Endothelial cell of umbilical vein (primary cell): ENCODE measurements at regions not wholly inside any gene's neighbourhood (a gene's known extent, or its start where the extent isn't known, plus 50 kb on each side); places are given as distances from the start of the nearest gene placed in this dataset.

Experiments
- BruUV-seq: library from RNA; stranded (reverse); fragments of 400-500 nt; replicated peaks from 2 replicates; lab custom pipeline; 2021; lab: Mats Ljungman, UMichigan
- CTCF ChIA-PET: fragments of 300-600, 350-600 bp; sonication (Branson Sonifier 250); formaldehyde crosslinking; loops from one replicate; lab custom pipeline; 2021; ENCODE audit warnings: antibody characterized with exemption, inconsistent platforms; lab: Charles Lee
- POLR2A ChIA-PET: fragments of 300-600, 350-600 bp; sonication (Branson Sonifier 250); formaldehyde crosslinking; loops from one replicate; lab custom pipeline; 2021; ENCODE audit warnings: antibody characterized with exemption, inconsistent platforms; lab: Charles Lee
- DNase-seq: peaks from one replicate; pipeline ENCODE4 v3.0.0-alpha.2; 2011; ENCODE audit warnings: low read depth, low spot score
- FAIRE-seq: peaks from 2 replicates; lab custom pipeline; 2011; peaks lifted over from hg19 to GRCh38; lab: Jason Lieb, UNC
- H2AFZ ChIP-seq: 2 replicates; pipeline ENCODE4 v1.6.0; 2012; ENCODE audit warnings: low read depth, low read length, control low read depth, inconsistent platforms
- H3K27ac ChIP-seq: 2 replicates; pipeline ENCODE4 v1.5.1; 2011; ENCODE audit warnings: low read depth, mild to moderate bottlenecking, control low read depth, low read length, moderate library complexity; ENCODE audit not compliant: insufficient read depth
- H3K27me3 ChIP-seq, 2 experiments: 2 replicates each; pipeline versions ENCODE4 v1.6.0 to v1.6.1; 2011; ENCODE audit warnings: low read length in 2 of 2, mixed read lengths in 1 of 2; ENCODE audit not compliant: control insufficient read depth in 2 of 2, insufficient read depth in 2 of 2
- H3K36me3 ChIP-seq, 2 experiments: 2 replicates in 1 of 2; 3 replicates in 1 of 2; pipeline ENCODE4 v1.5.1; 2011; ENCODE audit warnings: low read length in 2 of 2, mild to moderate bottlenecking in 1 of 2, moderate library complexity in 1 of 2; ENCODE audit not compliant: control insufficient read depth in 2 of 2, insufficient read depth in 2 of 2; ENCODE audit errors: extremely low read depth in 1 of 2
- H3K4me1 ChIP-seq: 3 replicates; pipeline ENCODE4 v1.5.1; 2011; ENCODE audit warnings: mild to moderate bottlenecking, low read length; ENCODE audit not compliant: control insufficient read depth, insufficient read depth; ENCODE audit errors: extremely low read depth
- H3K4me2 ChIP-seq: 2 replicates; pipeline ENCODE4 v1.6.1; 2011; ENCODE audit warnings: low read length, control low read depth, mixed read lengths; ENCODE audit not compliant: insufficient read depth
- H3K4me3 ChIP-seq, 3 experiments: fragments of 200-600 bp in 1 of 3; sonication (generic), shearing (Covaris generic) in 1 of 3; replicated peaks in 1 of 3; 2 replicates each; pipeline ENCODE4 v1.5.1; 2011 to 2016; ENCODE audit warnings: control low read depth in 3 of 3, low read length in 3 of 3, mild to moderate bottlenecking in 2 of 3, inconsistent platforms in 1 of 3, low read depth in 1 of 3, moderate library complexity in 1 of 3; ENCODE audit not compliant: insufficient read depth in 1 of 3
- H3K79me2 ChIP-seq: 2 replicates; pipeline ENCODE4 v1.6.0; 2012; ENCODE audit warnings: low read length, inconsistent platforms; ENCODE audit not compliant: control insufficient read depth, insufficient read depth
- H3K9ac ChIP-seq: replicated peaks from 2 replicates; pipeline ENCODE3; 2011; ENCODE audit warnings: low read length, control low read depth; ENCODE audit not compliant: insufficient read depth; ENCODE audit errors: extremely low read depth
- H3K9me1 ChIP-seq: replicated peaks from 3 replicates; pipeline ENCODE4 v1.6.0; 2011; ENCODE audit warnings: mild to moderate bottlenecking, low read length; ENCODE audit not compliant: control insufficient read depth, insufficient read depth; ENCODE audit errors: extremely low read depth
- H3K9me3 ChIP-seq: replicated peaks from 2 replicates; pipeline ENCODE4 v1.5.1; 2012; ENCODE audit warnings: low read length, inconsistent platforms; ENCODE audit not compliant: control insufficient read depth, insufficient read depth
- H4K20me1 ChIP-seq: replicated peaks from 2 replicates; pipeline ENCODE3; 2011; ENCODE audit warnings: mild to moderate bottlenecking, low read length; ENCODE audit not compliant: control insufficient read depth, insufficient read depth; ENCODE audit errors: extremely low read depth
- EZH2 ChIP-seq: IDR thresholded peaks from 2 replicates; pipeline ENCODE4 v1.6.1; 2012; ENCODE audit warnings: borderline replicate concordance, low read depth, mild to moderate bottlenecking, moderate library complexity, low read length, inconsistent platforms; ENCODE audit not compliant: severe bottlenecking
- FOS ChIP-seq: IDR thresholded peaks from 2 replicates; pipeline ENCODE4 v1.6.1; 2011; ENCODE audit warnings: mild to moderate bottlenecking, low read length, moderate library complexity, borderline replicate concordance; ENCODE audit not compliant: insufficient read depth
- GATA2 ChIP-seq: IDR thresholded peaks from 2 replicates; pipeline ENCODE4 v1.7.0; 2011; ENCODE audit warnings: low read depth, mild to moderate bottlenecking, moderate library complexity, mixed read lengths, low read length; ENCODE audit not compliant: insufficient read length, insufficient read depth
- JUN ChIP-seq: IDR thresholded peaks from 2 replicates; pipeline ENCODE4 v1.6.1; 2011; ENCODE audit warnings: borderline replicate concordance, low read depth; ENCODE audit not compliant: insufficient read length, insufficient read depth
- MYC ChIP-seq: IDR thresholded peaks from one replicate; pipeline ENCODE4 v1.6.1; 2011; ENCODE audit warnings: mild to moderate bottlenecking, low read depth, low read length
- POLR2A ChIP-seq: IDR thresholded peaks from 2 replicates; pipeline ENCODE4 v1.6.1; 2012; ENCODE audit warnings: low read depth, mild to moderate bottlenecking, control low read depth, low read length
- POLR2AphosphoS5 ChIP-seq: IDR thresholded peaks from 2 replicates; pipeline ENCODE4 v1.6.1; 2012; ENCODE audit warnings: low read depth, mild to moderate bottlenecking, control low read depth, low read length, moderate library complexity; ENCODE audit not compliant: insufficient read depth
- dilution Hi-C: fragments of 300-500 bp; cut with MboI; formaldehyde crosslinking; loops from one replicate; pipeline ENCODE4 v1.15.0; 2019; ENCODE audit warnings: low sequenced_read_pairs; ENCODE audit not compliant: extremely low pct_ligation_motif_present
- intact Hi-C: fragments of 100-400 bp; cut with micrococcal nuclease; formaldehyde crosslinking; loops from one replicate; pipeline ENCODE4 v1.10.0; 2022
- TF ChIP-seq, protein P1 (sequence below), 2 donors: IDR thresholded peaks; 1 replicate in 1 of 2; 2 replicates in 1 of 2; pipeline ENCODE4 v1.5.1; 2011; ENCODE audit warnings: low read length in 2 of 2, mild to moderate bottlenecking in 2 of 2, moderate library complexity in 2 of 2, control low read depth in 1 of 2, inconsistent platforms in 1 of 2, low read depth in 1 of 2; ENCODE audit not compliant: insufficient read depth in 1 of 2; ENCODE audit errors: extremely low read depth in 1 of 2
- TF ChIP-seq, protein P2 (sequence below): IDR thresholded peaks from 2 replicates; pipeline ENCODE4 v1.6.1; 2011; ENCODE audit not compliant: insufficient read depth, insufficient read length

DNA sequence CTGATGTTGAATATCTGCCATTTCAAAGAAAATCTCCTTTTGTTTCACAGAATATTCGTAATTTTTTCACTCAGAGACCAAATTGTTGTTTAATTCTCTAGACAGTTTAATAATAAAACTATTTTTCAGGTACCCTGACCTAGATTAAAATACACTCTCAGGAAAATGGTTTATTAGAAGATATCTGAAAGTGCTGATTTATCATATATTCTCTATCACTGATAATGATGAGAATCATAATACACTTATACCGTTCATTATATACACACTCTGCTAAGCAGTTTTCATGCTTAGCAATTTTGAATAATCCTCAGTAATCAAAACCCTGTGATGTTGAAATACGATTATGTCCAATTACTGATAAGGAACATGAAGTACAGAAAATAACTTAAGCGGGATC lies 772.9 kb upstream of the CRIM1 start:
- Histone ChIP-seq H3K9me3 (no peaks in the 10 kb centered on the region), H3K36me3 (no peaks in the 10 kb centered on the region), H3K27me3 (no peaks in the 10 kb centered on the region), H3K9ac (no peak overlapping the region), H3K9me1 (no peaks in the 10 kb centered on the region), H2AFZ (no peak overlapping the region), H3K4me2 (no peak overlapping the region), H3K4me3 (no peak overlapping the region), H3K27ac (no peak overlapping the region), H3K4me1 (no peaks in the 10 kb centered on the region), H4K20me1 (no peaks in the 10 kb centered on the region), H3K79me2 (no peaks in the 10 kb centered on the region)
- dilution Hi-C loops, result no loop called here
- DNase-seq (no peak), FAIRE-seq (no peak)
- BruUV-seq, result no TSS peak
- ChIA-PET CTCF (no interaction called here), POLR2A (no interaction called here)
- intact Hi-C loops, result no loop called here
- TF ChIP-seq, protein P1, sequence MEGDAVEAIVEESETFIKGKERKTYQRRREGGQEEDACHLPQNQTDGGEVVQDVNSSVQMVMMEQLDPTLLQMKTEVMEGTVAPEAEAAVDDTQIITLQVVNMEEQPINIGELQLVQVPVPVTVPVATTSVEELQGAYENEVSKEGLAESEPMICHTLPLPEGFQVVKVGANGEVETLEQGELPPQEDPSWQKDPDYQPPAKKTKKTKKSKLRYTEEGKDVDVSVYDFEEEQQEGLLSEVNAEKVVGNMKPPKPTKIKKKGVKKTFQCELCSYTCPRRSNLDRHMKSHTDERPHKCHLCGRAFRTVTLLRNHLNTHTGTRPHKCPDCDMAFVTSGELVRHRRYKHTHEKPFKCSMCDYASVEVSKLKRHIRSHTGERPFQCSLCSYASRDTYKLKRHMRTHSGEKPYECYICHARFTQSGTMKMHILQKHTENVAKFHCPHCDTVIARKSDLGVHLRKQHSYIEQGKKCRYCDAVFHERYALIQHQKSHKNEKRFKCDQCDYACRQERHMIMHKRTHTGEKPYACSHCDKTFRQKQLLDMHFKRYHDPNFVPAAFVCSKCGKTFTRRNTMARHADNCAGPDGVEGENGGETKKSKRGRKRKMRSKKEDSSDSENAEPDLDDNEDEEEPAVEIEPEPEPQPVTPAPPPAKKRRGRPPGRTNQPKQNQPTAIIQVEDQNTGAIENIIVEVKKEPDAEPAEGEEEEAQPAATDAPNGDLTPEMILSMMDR (IDR thresholded peaks at IDR 0.05; ENCODE audit: extremely low read depth in 1 of 2, insufficient read depth in 1 of 2, low read depth in 1 of 2, low read length in 2 of 2), result no peak
- no peak for TF ChIP-seq GATA2
- no peak for TF ChIP-seq EZH2
- TF ChIP-seq JUN, result no peak
- TF ChIP-seq MYC, result no peak
- TF ChIP-seq POLR2AphosphoS5, result no peak
- TF ChIP-seq FOS, result no peak
- TF ChIP-seq, protein P2, sequence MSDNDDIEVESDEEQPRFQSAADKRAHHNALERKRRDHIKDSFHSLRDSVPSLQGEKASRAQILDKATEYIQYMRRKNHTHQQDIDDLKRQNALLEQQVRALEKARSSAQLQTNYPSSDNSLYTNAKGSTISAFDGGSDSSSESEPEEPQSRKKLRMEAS, result no peak
- no peak for TF ChIP-seq POLR2A
